SK-N-SH treated with all-trans-retinoic acid at 6 μM for 48 hours (cell line): ENCODE measurements at regions not wholly inside any gene's neighbourhood (a gene's known extent, or its start where the extent isn't known, plus 50 kb on each side); places are given as distances from the start of the nearest gene placed in this dataset.

Experiments
- CSDC2 ChIP-seq: fragments of 250-450 bp; sonication (Bioruptor Pico); IDR thresholded peaks from 2 replicates; pipeline ENCODE4 v1.5.0; 2020; ENCODE audit warnings: mild to moderate bottlenecking, moderate library complexity
- ESRRG ChIP-seq: fragments of 250-450 bp; sonication (Bioruptor Pico); IDR thresholded peaks from 2 replicates; pipeline ENCODE4 v1.6.1; 2021; ENCODE audit warnings: mild to moderate bottlenecking
- OSR1 ChIP-seq: fragments of 250-450 bp; sonication (Bioruptor Pico); IDR thresholded peaks from 2 replicates; pipeline ENCODE4 v1.8.0; 2022; ENCODE audit warnings: moderate library complexity, mild to moderate bottlenecking, inconsistent platforms
- ZFP3 ChIP-seq: fragments of 250-450 bp; sonication (Bioruptor Pico); IDR thresholded peaks from 2 replicates; pipeline ENCODE4 v1.5.0; 2020; ENCODE audit warnings: mild to moderate bottlenecking, moderate library complexity
- TF ChIP-seq, protein P1 (sequence below): fragments of 250-450 bp; sonication (Bioruptor Pico); IDR thresholded peaks from 2 replicates; pipeline ENCODE4 v1.8.0; 2021; ENCODE audit warnings: low read depth, mild to moderate bottlenecking, moderate library complexity, borderline replicate concordance
- TF ChIP-seq, protein P2 (sequence below): fragments of 250-450 bp; sonication (Bioruptor Pico); IDR thresholded peaks from 2 replicates; pipeline ENCODE4 v1.8.0; 2020; ENCODE audit warnings: mild to moderate bottlenecking, moderate library complexity, borderline replicate concordance
- TF ChIP-seq, protein P3 (sequence below): fragments of 250-450 bp; sonication (Bioruptor Pico); IDR thresholded peaks from 2 replicates; pipeline ENCODE4 v1.5.1; 2021; ENCODE audit warnings: mild to moderate bottlenecking, moderate library complexity

GRCh38 chr13:81305928-81306327, 965.0 kb upstream of the SPRY2 start:
- TF ChIP-seq, protein P1, sequence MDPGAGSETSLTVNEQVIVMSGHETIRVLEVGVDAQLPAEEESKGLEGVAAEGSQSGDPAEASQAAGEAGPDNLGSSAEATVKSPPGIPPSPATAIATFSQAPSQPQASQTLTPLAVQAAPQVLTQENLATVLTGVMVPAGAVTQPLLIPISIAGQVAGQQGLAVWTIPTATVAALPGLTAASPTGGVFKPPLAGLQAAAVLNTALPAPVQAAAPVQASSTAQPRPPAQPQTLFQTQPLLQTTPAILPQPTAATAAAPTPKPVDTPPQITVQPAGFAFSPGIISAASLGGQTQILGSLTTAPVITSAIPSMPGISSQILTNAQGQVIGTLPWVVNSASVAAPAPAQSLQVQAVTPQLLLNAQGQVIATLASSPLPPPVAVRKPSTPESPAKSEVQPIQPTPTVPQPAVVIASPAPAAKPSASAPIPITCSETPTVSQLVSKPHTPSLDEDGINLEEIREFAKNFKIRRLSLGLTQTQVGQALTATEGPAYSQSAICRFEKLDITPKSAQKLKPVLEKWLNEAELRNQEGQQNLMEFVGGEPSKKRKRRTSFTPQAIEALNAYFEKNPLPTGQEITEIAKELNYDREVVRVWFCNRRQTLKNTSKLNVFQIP (CRISPR knock-in tag) = no peak
- TF ChIP-seq ZFP3 (CRISPR knock-in tag) (no peak), CSDC2 (CRISPR knock-in tag) (no peak), ESRRG (CRISPR knock-in tag) (no peak), OSR1 (no peak)
- TF ChIP-seq, protein P2, sequence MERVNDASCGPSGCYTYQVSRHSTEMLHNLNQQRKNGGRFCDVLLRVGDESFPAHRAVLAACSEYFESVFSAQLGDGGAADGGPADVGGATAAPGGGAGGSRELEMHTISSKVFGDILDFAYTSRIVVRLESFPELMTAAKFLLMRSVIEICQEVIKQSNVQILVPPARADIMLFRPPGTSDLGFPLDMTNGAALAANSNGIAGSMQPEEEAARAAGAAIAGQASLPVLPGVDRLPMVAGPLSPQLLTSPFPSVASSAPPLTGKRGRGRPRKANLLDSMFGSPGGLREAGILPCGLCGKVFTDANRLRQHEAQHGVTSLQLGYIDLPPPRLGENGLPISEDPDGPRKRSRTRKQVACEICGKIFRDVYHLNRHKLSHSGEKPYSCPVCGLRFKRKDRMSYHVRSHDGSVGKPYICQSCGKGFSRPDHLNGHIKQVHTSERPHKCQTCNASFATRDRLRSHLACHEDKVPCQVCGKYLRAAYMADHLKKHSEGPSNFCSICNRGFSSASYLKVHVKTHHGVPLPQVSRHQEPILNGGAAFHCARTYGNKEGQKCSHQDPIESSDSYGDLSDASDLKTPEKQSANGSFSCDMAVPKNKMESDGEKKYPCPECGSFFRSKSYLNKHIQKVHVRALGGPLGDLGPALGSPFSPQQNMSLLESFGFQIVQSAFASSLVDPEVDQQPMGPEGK (CRISPR knock-in tag) = no peak
- TF ChIP-seq, protein P3, sequence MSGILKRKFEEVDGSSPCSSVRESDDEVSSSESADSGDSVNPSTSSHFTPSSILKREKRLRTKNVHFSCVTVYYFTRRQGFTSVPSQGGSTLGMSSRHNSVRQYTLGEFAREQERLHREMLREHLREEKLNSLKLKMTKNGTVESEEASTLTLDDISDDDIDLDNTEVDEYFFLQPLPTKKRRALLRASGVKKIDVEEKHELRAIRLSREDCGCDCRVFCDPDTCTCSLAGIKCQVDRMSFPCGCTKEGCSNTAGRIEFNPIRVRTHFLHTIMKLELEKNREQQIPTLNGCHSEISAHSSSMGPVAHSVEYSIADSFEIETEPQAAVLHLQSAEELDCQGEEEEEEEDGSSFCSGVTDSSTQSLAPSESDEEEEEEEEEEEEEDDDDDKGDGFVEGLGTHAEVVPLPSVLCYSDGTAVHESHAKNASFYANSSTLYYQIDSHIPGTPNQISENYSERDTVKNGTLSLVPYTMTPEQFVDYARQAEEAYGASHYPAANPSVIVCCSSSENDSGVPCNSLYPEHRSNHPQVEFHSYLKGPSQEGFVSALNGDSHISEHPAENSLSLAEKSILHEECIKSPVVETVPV (CRISPR knock-in tag) = no peak
